PC-3 (cell line): ENCODE measurements at regions not wholly inside any gene's neighbourhood (a gene's known extent, or its start where the extent isn't known, plus 50 kb on each side); places are given as distances from the start of the nearest gene placed in this dataset.

Source experiments
- ATAC-seq: fragments of 200-7000 bp; cut with Tn5 transposase; 2 replicates; pipeline ENCODE4 v1.9.1; 2020; ENCODE audit warnings: mild to moderate bottlenecking, moderate library complexity
- BruUV-seq: library from RNA; stranded (reverse); fragments of 400-500 nt; replicated peaks from 2 replicates; lab custom pipeline; 2021; lab: Mats Ljungman, UMichigan
- CTCF ChIA-PET: fragments of 300-600 bp; sonication (Branson Sonifier 250); formaldehyde crosslinking; loops from one replicate; lab custom pipeline; 2022; ENCODE audit warnings: antibody characterized with exemption; lab: Charles Lee
- POLR2A ChIA-PET: fragments of 300-600 bp; sonication (Branson Sonifier 250); formaldehyde crosslinking; loops from one replicate; lab custom pipeline; 2022; ENCODE audit warnings: antibody characterized with exemption; ENCODE audit not compliant: unreplicated experiment; lab: Charles Lee
- DNase-seq: peaks from one replicate; pipeline ENCODE4 v3.0.0-alpha.2; 2015
- H2AFZ ChIP-seq: fragments of 300-600 bp; sonication (generic); 2 replicates; pipeline ENCODE4 v1.6.0; 2016; ENCODE audit warnings: antibody characterized with exemption, low read length
- H3F3A ChIP-seq: fragments of 300-600 bp; sonication (generic); one replicate; pipeline ENCODE4 v1.6.0; 2017; ENCODE audit warnings: antibody characterized with exemption, low read length, control low read depth, mild to moderate bottlenecking; ENCODE audit not compliant: unreplicated experiment
- H3K27ac ChIP-seq: fragments of 300-600 bp; sonication (generic); 2 replicates; pipeline ENCODE4 v1.5.1; 2016; ENCODE audit warnings: mild to moderate bottlenecking, low read length
- H3K27me3 ChIP-seq: fragments of 300-600 bp; sonication (generic); 2 replicates; pipeline ENCODE4 v1.6.1; 2016; ENCODE audit warnings: low read length, mixed read lengths
- H3K36me3 ChIP-seq: fragments of 300-600 bp; sonication (generic); 2 replicates; pipeline ENCODE4 v1.6.1; 2016; ENCODE audit warnings: low read depth, mixed run types, low read length, mixed read lengths
- H3K4me1 ChIP-seq: fragments of 300-600 bp; sonication (generic); 2 replicates; pipeline ENCODE4 v1.5.1; 2016; ENCODE audit warnings: low read length; ENCODE audit not compliant: insufficient read depth
- H3K4me2 ChIP-seq: fragments of 300-600 bp; sonication (generic); 2 replicates; pipeline ENCODE4 v1.6.0; 2016; ENCODE audit warnings: low read length
- H3K4me3 ChIP-seq: fragments of 300-600 bp; sonication (generic); 2 replicates; pipeline ENCODE4 v1.5.1; 2016; ENCODE audit warnings: mild to moderate bottlenecking, low read length, mixed read lengths
- H3K79me2 ChIP-seq: fragments of 300-600 bp; sonication (generic); 2 replicates; pipeline ENCODE4 v1.6.1; 2017; ENCODE audit warnings: low read length, mixed read lengths
- H3K9ac ChIP-seq: fragments of 300-600 bp; sonication (generic); 2 replicates; pipeline ENCODE4 v1.6.0; 2016; ENCODE audit warnings: mild to moderate bottlenecking, low read length
- H3K9me2 ChIP-seq: fragments of 300-600 bp; sonication (generic); replicated peaks from 2 replicates; pipeline ENCODE4 v1.6.1; 2016; ENCODE audit warnings: mixed run types, low read length, mixed read lengths
- H3K9me3 ChIP-seq: fragments of 300-600 bp; sonication (generic); 2 replicates; pipeline ENCODE4 v1.6.1; 2016; ENCODE audit warnings: low read length, mixed read lengths
- H4K20me1 ChIP-seq: fragments of 300-600 bp; sonication (generic); 2 replicates; pipeline ENCODE4 v1.6.1; 2016; ENCODE audit warnings: low read length, mixed read lengths
- CTCF ChIP-seq: fragments of 300-600 bp; sonication (generic); conservative IDR thresholded peaks from 2 replicates; pipeline ENCODE4 v1.5.1; 2017; ENCODE audit warnings: antibody characterized with exemption, low read depth, mild to moderate bottlenecking, low read length
- EZH2 ChIP-seq: fragments of 300-600 bp; sonication (generic); IDR thresholded peaks from one replicate; pipeline ENCODE4 v1.6.1; 2017; ENCODE audit warnings: antibody characterized with exemption, mild to moderate bottlenecking, low read length; ENCODE audit not compliant: unreplicated experiment
- EZH2phosphoT487 ChIP-seq: fragments of 300-600 bp; sonication (generic); IDR thresholded peaks from 2 replicates; pipeline ENCODE4 v1.6.1; 2018; ENCODE audit warnings: mild to moderate bottlenecking, antibody characterized with exemption, low read length, borderline replicate concordance
- intact Hi-C: fragments of 100-400 bp; cut with micrococcal nuclease; formaldehyde crosslinking; loops from 2 replicates; pipeline ENCODE4 v1.9.0; 2023

DNA sequence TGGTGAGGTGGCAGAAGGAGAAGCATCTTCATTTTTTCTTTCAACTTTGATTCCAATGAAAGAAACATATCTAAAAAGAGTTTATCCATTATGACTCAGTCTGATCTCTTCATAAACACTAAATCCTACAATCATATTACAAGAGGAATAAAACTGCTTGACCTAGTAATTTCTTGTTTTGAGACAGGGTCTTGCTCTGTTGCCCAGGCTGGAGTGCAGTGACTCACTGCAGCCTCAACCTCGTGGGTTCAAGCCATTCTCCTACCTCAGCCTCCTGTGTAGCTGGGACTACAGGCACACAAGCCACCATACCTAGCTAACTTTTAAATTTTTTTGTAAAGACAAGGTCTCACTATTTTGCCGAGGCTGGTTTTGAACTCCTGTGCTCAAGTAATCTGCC lies 147.2 kb downstream of the NDUFA12 start:
- Histone ChIP-seq H3K4me2 (no peak overlapping the region), H3K9me2 (no peaks in the 10 kb centered on the region), H3K27ac (no peak overlapping the region), H3K27me3 (peaks cover 39% of the 10 kb centered on the region), H3K79me2 (no peaks in the 10 kb centered on the region), H3K9ac (no peak overlapping the region), H3K9me3 (no peaks in the 10 kb centered on the region), H4K20me1 (no peaks in the 10 kb centered on the region), H2AFZ (no peak overlapping the region), H3K36me3 (no peaks in the 10 kb centered on the region), H3K4me3 (no peak overlapping the region), H3F3A (no peaks in the 10 kb centered on the region), H3K4me1 (no peaks in the 10 kb centered on the region)
- CTCF ChIA-PET: no interaction called here
- POLR2A ChIA-PET: interaction anchor here (0.6 kb wide), 1 partner anchor 32 kb away, joined by 4 read pairs; no protein-coding TSS in a partner anchor
- TF ChIP-seq CTCF (no peak), EZH2phosphoT487 (no peak), EZH2 (no peak)
- intact Hi-C loops: no loop called here
- BruUV-seq: no TSS peak
- DNase-seq (no peak), ATAC-seq (no peak)

DNA sequence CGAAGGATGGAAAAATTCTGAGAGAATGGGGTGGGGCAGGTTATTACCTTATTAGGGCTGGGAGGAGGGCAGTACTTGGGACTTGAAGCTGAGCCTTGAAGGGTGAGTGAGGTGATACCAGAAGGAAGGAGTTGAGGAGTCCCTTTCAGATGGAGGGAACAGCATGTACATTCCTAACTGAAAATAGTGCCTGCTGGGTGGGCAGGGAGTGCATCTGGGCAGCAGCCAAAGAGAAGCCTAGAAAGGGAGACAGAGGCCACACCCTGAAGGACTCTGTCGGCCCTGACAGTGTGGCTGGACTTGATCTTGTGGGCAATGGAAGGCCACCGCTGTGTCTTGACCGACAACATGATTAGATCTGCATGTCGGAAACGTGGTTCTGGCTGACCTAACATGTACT lies 147.6 kb downstream of the NDUFA12 start:
- Histone ChIP-seq H3K4me3 (no peak overlapping the region), H3K27me3 (peaks cover 34% of the 10 kb centered on the region), H3K4me2 (no peak overlapping the region), H3K4me1 (no peaks in the 10 kb centered on the region), H3K36me3 (no peaks in the 10 kb centered on the region), H2AFZ (no peak overlapping the region), H4K20me1 (no peaks in the 10 kb centered on the region), H3K79me2 (no peaks in the 10 kb centered on the region), H3F3A (no peaks in the 10 kb centered on the region), H3K9me2 (no peaks in the 10 kb centered on the region), H3K27ac (no peak overlapping the region), H3K9me3 (no peaks in the 10 kb centered on the region), H3K9ac (no peak overlapping the region)
- DNase-seq (no peak), ATAC-seq (no peak)
- POLR2A ChIA-PET: interaction anchor here (0.6 kb wide), 1 partner anchor 33 kb away, joined by 4 read pairs; no protein-coding TSS in a partner anchor
- intact Hi-C loops: no loop called here
- CTCF ChIA-PET: no interaction called here
- no TSS peak for BruUV-seq
- TF ChIP-seq EZH2phosphoT487 (no peak), EZH2 (no peak)

DNA sequence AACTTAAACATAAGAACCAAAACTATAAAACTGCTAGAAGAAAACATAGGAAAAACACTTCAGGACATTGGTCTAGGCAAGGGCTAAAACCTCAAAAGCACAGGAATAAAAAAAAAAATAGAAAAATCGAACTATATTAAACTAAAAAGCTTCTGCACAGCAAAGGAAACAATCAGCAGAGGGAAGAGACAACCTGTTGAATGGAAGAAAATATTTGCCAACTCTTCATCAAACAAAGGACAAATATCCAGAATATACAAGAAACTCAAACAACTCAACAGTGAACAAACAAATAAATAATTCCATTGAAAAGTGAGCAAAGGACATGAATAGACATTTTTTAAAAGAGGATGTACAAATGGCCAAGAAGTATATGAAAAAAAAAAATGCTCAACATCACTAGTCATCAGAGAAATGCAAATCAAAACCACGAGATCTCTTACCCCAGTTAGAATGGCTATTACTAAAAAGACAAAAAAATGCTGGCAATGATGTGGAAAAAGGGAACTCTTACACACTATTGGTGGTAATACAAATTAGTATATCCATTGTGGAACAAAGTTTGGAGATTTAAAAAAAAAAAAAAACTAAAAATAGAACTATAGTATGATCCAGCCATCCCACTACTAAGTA lies 152.0 kb downstream of the NDUFA12 start:
- no peak overlapping the region for H3K4me2 ChIP-seq
- CTCF ChIA-PET: no interaction called here
- H4K20me1 ChIP-seq: no peaks in the 10 kb centered on the region
- no peaks in the 10 kb centered on the region for H3F3A ChIP-seq
- no peaks in the 10 kb centered on the region for H3K9me2 ChIP-seq
- H3K9me3 ChIP-seq: no peaks in the 10 kb centered on the region
- no peaks in the 10 kb centered on the region for H3K79me2 ChIP-seq
- H3K27me3 ChIP-seq: peaks cover 17% of the 10 kb centered on the region
- POLR2A ChIA-PET: no interaction called here
- DNase-seq (no peak), ATAC-seq (no peak)
- H3K4me3 ChIP-seq: no peak overlapping the region
- H3K9ac ChIP-seq: no peak overlapping the region
- H2AFZ ChIP-seq: no peak overlapping the region
- intact Hi-C loops: no loop called here
- no TSS peak for BruUV-seq
- TF ChIP-seq EZH2 (no peak), CTCF (no peak), EZH2phosphoT487 (no peak)
- H3K4me1 ChIP-seq: no peaks in the 10 kb centered on the region
- H3K27ac ChIP-seq: no peak overlapping the region
- no peaks in the 10 kb centered on the region for H3K36me3 ChIP-seq
